Stimulated activated CD8-positive, alpha-beta memory T cell treated with anti-CD3 and anti-CD28 coated beads, Interleukin-2, amount 100 ng/mL, for 1 hour (primary cell): ENCODE measurements at regions not wholly inside any gene's neighbourhood (a gene's known extent, or its start where the extent isn't known, plus 50 kb on each side); places are given as distances from the start of the nearest gene placed in this dataset.
"Not testable (repeated sequence)": the region's sequence is repeated elsewhere in the genome, so short reads cannot be mapped to it uniquely, and the experiment has no call there.

Source experiments
- DNase-seq, 2 donors: peaks; one replicate each; pipeline ENCODE4 v3.0.0-alpha.2; 2020; ENCODE audit warnings: low read depth in 2 of 2

DNA sequence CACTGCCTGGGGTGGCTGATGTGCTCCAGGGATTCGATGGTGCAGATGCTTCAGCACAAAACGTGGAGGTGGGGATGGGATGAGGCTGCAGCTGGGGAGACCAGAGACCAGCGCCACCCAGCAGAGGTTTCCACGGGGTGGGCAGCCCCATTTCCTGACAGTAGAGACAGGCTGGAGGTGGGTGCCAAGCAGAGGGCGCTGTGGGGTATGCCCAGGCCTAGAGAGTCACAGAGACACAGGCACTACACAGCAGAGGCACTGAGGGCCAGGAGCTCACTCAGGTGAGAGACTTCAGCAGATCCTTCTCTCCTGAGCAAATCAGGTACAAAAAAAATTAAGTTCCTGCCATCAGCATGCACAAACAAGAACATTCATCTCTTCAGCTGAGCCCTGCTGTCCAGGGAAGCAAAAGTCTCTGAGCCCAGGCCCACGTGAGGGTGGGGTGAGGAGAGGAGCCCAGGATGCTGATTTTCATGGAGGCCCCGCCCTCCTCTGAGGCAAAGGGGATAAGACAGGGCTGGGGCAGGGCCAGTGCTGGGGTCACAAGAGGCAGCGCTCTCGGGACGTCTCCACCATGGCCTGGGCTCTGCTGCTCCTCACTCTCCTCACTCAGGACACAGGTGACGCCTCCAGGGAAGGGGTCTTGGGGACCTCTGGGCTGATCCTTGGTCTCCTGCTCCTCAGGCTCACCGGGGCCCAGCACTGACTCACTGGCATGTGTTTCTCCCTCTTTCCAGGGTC, 53.1 kb downstream of the GGTLC2 start:
- no peak for DNase-seq

DNA sequence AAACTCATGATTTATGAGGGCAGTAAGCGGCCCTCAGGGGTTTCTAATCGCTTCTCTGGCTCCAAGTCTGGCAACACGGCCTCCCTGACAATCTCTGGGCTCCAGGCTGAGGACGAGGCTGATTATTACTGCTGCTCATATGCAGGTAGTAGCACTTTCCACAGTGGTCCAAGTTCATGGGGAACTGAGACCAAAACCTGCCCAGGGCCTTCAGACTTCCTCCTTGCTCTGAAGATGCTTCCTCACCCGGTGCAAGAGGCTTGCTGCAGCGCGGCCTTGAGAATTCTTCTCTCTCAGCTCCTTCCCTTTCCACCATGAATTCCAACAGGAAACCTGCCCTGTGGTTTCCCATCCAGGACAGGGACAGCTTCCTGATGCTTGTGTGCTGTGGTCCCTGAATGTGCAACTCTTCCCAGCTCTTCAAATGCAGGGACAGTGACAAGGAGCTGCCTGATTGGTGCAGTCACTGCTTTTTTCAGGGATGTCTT, 53.9 kb downstream of the GGTLC2 start:
- no peak for DNase-seq

DNA sequence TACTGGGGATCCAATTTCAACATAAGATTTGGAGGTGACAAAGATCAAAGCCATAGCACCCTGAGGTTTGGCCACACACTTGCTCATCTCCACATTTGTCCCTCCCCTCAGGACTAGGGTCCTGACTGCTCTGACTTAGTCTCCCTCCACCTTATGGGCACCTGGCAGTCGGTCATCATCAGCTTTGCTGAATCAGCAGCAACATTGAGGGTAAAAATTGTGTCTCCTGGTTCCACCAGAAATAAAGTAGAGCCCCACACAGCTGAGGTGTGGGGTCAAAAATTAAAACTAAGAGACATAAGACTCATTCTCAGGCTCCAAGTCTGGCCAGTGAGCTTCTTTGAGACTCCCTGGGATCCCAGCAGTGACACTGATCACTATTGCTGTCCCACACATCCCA, 56.2 kb downstream of the GGTLC2 start:
- DNase-seq: no peak

DNA sequence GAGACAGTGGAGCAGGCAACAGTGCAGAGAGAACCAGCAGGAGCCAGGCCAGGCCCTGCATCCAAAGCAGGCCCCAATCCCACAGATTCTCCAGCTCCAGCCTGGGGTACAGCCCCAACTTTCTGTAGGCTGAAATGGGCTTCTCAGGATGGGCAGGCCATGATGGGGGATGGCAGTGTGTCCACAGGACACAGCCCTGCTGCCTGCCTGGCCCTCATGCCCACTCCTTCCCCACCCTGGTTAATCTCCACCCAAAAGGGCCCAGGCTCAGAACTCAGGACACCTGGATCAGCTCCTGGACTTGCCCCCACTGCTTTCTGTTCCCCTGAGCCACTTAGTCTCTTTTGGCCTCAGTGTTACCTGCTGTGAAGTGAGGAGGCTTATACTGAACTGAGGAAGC, 57.1 kb downstream of the GGTLC2 start:
- DNase-seq: not testable (repeated sequence)

DNA sequence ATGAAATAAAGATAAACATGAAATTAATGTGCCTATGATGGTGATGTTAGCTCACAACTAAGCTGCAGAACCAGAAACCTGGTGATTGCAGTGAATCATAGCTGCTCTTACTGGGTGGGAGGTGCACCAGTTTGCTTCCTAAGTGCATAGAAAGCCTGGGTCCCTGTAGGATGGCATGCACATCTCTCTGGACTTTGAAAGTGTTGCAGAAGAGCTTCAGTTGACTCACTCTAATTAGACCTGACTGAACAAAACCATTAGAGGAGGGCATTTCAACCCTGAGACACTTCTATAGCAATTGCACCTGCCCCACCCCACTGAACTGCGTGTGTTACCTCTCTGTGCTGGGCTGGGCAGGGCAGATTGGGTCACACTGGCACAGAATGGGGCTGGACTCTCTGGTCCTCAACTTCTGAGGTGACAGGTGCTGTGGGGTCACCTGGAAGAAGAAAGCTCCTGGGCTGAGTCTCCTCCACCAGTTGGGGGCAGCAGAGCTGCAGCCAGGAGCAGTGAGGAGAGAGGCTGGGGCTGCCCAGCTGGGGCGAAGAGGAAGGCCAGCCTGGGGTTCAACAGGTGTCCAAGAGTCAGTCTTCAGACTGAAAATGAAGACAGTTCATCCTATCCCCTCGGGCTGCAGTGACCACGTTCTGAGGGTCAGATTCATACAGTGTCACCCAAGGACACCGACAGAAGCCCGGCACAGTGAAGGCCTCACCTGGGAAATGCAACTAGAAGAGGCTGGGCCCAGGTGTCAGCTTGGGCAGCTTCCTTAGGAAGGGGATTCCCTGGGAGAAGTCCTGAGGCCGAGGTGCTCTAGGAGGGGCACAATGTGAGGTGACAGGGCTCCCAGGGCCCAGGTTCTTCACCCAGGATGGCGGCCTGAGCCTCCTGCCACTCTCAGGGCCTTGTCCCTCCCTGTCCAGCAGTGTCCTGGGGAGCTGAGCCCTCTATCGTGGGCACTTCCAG, 58.1 kb downstream of the GGTLC2 start:
- DNase-seq: no peak

DNA sequence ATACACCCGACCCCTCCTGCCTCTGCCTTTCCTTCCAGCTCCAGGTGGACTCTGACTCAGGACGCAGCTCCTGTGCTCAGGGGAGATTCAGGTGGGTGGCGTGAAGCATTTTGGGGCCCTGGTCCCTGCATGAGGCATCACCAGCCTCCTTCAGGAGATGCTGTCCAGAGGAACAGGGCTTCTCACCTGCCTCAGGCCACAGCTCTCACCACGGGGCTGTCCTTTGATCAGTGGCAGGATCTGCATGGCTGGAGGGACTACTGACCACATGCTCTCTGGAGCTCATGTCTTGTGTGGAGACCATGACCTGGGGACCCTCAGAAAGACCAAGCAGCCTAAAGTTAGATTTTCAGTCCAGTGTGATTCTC, 58.8 kb downstream of the GGTLC2 start:
- DNase-seq: no peak

DNA sequence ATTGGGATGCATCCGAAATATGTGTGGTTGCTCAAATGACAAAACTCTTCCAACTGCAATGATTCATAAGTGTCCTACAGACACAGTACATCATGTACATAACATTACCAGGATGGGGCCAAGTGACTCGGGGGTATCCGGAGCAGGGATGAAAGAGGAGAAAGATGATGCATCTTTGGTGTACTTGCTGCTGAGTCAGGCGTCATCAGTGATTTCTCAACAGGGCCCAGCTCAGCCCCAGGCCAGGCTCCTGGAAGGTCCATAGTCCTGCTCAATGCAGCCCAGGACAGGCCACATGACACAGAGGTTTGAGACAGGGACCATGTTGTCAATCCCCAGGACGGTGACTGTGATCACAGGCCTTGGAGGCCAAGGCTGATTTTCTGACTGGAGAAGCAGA, 59.3 kb downstream of the GGTLC2 start:
- DNase-seq: no peak

DNA sequence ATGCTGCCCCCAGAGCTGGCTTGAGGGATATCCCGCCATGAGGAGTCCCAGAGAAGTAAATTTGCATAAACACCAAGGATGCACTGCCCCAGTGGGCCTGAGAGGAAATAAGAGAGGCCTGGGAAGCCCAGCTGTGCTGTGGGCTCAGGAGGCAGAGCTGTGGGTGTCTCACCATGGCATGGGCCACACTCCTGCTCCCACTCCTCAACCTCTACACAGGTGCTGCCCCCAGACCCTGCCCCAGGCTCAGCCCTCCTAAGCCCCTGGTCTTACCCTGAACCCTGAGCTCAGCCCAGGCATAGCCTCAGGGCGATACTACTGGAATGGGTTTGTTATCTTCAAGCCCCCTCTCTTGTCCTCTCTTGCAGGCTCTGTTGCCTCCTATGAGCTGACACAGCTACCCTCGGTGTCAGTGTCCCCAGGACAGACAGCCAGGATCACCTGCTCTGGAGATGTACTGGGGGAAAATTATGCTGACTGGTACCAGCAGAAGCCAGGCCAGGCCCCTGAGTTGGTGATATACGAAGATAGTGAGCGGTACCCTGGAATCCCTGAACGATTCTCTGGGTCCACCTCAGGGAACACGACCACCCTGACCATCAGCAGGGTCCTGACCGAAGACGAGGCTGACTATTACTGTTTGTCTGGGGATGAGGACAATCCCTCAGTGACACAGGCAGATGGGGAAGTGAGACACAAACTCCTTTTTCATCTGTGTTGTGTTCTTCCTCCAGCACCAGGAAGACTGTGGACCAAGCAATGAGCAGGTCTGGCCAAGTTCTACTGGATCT, 59.9 kb downstream of the GGTLC2 start:
- DNase-seq: no peak

DNA sequence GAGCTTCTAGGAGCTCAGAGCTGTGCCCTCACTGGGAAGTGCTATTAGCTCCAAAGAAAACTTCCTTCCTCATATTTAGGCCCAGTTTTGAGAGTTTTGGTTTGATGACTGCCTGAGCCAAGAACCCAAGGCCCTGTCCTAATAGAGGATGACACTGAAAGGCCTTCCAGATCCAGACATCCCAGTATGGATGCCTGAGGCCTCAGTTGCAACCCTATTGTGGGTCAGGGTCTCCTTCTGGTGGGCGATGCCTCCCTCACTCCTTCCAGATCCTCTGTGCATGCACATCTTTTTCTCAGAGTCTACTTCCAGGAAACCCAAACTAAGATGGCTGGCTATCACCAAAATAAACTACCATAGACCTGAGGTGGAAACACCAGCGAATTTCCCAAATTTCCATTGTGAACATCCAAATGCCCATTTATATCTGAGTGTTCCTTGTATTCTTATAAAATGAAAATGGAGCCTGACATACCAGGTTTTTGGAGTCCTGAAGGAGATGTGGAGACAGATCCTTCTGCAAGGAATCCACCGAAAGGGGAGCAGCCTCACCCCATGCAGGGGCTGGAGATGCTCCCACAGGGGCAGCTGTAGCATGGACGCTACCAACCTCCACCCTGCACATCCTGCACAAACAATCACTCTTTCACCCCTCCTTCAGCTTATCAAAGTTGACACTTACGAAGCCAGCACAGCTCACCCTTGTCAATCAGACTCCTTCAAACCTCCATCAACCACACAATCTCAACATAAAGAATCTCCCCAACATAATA, 61.1 kb downstream of the GGTLC2 start:
- no peak for DNase-seq

DNA sequence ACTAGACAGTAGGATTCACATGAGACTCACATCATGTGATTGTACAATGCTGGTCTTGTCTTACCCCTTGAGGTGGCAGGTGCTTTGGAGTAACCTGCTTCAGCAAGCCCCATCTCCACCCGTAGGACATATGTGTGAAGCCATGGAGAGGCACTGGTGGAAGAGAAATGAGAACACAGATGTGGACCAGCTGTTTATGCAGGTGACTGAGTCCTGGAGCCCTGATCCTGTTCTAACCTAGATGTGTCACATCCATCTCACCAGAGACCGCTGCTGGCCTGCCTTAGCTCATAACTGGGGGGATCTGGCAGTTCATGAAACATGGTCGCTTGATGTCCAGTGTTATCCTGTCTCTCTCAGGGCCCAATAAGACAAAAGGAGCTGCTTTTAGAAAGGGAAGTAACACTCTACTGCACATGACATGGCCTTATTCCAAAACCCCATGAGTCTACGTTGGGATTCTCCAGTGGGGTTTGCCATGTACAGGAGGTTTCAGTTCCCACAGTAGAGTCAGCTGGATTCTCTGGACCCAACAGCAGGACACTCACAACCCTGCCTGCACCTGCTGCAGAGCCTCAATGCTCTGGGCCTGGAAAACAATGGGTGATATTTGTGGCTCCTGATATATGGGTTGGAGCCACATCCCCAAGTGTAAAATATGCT, 62.0 kb downstream of the GGTLC2 start:
- no peak for DNase-seq

DNA sequence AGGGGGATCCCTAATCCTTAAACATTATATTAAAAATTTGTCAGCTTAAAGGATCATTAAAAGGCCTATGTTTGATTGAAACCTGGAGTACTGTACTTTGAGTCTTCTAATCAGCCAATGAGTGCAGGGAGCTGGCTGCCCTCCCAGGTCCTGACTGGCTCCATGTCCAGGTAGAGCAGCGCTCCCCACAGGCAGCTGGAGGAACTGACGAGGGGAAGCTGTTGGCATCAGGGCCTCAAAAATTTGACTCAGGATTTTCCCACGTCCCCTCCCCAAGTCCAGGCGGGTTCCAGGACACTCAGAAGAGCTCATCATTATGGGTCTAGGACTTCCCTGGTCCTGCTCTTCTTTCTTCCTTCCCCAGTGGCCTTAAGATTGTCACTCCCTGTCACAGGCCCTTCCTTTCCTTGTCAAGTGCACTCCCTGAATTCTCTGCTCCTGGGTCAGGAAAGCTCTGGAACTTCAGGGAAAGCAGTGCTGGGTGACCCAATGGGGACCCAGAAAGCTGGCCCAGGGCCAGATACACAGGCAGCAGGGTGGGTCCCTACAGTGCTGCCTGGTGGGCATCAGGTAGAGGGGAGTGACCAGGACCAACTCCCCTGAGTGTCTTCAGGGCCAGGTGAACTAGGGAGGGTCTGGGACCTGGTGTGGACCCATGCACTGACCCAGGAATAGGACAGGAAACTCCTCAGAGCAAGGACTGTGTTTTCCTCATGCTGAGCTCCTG, 65.5 kb downstream of the GGTLC2 start:
- no peak for DNase-seq

DNA sequence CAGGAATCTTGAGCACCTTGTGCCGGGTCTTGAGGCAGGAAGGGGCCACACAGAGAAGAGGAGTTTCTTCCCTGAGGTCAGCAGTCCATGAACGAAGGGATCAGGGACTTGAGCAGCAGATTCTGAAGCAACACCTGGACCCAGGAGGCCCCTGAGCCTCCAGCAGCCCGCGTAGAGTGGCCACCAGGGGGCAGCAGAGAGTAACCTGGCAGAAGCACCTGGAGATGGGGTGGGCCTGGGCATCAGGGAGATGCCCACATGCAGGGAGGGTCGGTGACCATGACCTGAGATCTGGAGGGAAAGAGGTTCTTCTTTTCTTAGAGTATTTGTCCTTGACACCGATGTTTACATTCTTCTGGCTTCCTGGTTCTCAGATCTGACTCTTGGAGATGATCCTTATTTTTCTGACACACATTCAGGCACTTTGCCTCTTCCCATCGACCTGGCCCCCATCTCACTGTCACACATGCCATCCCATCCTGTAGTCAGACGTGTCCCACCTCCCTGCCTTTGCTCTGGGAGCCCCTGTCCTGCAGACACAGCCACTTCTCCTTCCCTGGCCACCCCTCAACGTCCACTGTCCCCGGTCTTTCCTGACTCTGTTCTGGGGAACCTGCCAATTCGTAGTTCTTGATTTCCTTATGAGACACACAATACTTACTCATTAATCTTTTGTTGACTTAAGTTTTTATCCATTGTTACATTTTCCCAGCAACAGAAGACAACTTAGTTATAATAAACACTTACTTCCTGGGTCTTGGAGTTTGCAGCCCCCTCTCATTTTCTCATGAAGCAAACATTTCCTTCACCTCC, 66.5 kb downstream of the GGTLC2 start:
- peak; percentile 58 to 68 for DNase-seq

DNA sequence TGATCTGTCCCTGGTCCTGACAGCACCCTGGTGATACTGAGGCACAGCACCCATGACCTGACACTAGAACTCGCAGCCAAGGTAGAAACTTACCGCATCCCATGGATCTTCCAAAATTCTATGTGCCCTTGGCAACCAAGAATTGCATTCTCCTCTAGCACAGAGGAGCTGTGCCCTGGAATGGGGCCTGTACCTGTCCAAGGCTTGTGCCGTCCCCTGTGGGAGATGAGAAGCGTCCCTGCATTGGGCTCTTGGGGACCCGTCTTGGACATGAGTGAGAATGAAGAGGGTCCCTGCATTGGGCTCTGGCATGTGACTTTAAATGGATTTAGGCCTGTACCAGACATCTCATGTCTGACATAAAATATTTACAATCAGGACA, 67.1 kb downstream of the GGTLC2 start:
- DNase-seq: no peak

DNA sequence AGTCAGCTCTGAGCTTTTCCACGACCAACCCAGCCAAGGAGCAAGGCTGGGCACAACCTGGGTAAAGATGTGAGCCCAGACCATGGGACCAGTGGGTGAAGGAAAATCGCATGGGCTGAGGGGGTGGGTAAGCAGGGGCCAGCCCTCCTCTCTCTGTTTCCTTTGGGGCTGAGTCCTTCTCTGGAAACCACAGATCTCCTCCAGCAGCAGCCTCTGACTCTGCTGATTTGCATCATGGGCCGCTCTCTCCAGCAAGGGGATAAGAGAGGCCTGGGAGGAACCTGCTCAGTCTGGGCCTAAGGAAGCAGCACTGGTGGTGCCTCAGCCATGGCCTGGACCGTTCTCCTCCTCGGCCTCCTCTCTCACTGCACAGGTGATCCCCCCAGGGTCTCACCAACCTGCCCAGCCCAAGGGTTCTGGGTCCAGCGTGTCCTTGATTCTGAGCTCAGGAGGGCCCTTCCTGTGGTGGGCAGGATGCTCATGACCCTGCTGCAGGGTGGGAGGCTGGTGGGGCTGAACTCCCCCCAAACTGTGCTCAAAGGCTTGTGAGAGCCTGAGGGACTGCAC, 67.8 kb downstream of the GGTLC2 start:
- no peak for DNase-seq

DNA sequence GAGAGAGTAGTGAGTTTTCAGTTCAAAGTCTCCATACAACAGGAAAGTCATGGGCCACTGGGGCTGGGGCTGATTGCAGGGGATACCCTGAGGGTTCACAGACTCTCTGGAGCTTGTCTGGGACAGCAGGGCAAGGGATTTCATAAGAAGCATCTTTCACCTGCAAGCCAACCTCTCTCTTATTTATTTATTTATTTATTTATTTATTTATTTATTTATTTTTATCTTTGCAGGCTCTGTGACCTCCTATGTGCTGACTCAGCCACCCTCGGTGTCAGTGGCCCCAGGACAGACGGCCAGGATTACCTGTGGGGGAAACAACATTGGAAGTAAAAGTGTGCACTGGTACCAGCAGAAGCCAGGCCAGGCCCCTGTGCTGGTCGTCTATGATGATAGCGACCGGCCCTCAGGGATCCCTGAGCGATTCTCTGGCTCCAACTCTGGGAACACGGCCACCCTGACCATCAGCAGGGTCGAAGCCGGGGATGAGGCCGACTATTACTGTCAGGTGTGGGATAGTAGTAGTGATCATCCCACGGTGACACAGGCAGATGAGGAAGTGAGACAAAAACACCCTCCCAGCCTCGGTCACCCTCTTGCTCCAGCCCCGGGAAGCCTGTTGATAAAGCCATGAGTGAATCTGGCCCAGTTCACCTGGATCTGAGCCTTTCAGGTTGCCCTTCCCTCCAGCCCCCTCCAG, 68.4 kb downstream of the GGTLC2 start:
- no peak for DNase-seq

DNA sequence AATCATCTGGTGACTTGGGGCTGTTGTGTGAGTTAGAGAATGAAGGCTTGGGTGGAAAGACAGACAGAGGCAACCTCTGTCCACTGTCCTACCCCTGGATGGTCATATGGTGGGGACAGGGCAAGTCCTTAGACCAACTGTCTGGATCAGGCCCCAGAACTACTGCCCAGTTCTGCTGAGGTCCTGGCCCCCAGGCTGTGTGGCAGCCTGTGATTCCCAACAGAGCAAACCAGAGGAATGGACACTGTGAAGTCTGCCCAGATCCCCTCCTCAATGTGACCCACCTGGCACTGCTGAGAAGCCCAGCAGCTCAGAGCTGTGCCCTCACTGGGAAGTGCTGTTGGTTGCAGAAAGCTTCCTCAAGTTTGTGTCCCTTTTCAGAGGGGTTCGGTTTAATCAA, 69.0 kb downstream of the GGTLC2 start:
- no peak for DNase-seq

DNA sequence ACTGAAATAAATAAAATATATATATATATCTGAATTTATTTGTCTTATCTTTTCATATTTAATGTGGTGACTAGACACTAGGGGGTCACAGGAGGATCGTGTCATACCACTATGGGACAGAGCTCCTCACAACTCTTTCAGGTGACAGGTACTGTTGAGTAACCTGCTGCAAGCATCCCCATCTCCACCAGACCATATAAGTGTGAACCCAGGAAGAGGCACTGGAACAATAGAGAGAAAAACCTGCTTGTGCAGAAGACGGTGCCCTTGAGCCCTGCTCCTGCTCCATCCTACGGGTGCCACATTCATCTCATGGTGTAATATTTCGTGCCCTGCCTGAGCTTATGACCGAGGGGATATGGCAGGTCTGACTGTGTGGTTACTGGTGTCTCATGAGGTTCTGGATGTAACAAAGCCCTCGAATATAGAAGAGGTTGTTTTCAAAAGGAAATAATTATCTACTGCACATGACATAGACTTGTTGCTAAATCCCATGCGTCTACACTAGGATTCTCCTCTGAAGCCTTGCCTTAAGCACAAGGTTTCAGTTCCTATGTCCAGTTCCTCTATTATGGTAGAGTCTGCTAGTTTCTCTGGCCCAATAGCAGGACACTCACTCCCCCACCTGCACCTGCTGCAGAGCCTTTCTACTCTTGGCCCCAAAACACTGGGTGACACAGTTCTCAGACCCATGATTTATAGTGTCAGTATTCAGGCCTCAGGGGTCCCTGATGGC, 70.4 kb downstream of the GGTLC2 start:
- no peak for DNase-seq
